A549 (cell line): ENCODE measurements at regions not wholly inside any gene's neighbourhood (a gene's known extent, or its start where the extent isn't known, plus 50 kb on each side); places are given as distances from the start of the nearest gene placed in this dataset.

Experiments
- ATAC-seq, 2 experiments: fragments of 200-7000 bp in 1 of 2; fragments of >200 bp in 1 of 2; cut with Nextera tagmentation in 1 of 2; cut with Tn5 transposase in 1 of 2; 3 replicates each; pipeline versions ENCODE4 v1.8.0 to v1.9.1; 2018 to 2020; ENCODE audit warnings: mild to moderate bottlenecking in 1 of 2, moderate library complexity in 1 of 2
- CTCF ChIA-PET: fragments of 300-600 bp; sonication (Branson Sonifier 250); formaldehyde crosslinking; extraction: SDS; loops from one replicate; lab custom pipeline; 2021; ENCODE audit warnings: antibody characterized with exemption, inconsistent platforms; lab: Yijun Ruan, JAX
- POLR2A ChIA-PET: fragments of 350-600 bp; formaldehyde crosslinking; extraction: SDS; loops from one replicate; lab custom pipeline; 2021; ENCODE audit warnings: antibody characterized with exemption, inconsistent platforms; lab: Yijun Ruan, JAX
- DNase-seq, 2 experiments: peaks; one replicate each; pipeline versions ENCODE4 v3.0.0 to v3.0.0-alpha.2; 2011 to 2016; ENCODE audit warnings: low read depth in 1 of 2, low spot score in 1 of 2
- FAIRE-seq: peaks from 2 replicates; lab custom pipeline; 2011; peaks lifted over from hg19 to GRCh38; lab: Jason Lieb, UNC
- H3K27ac ChIP-seq, 2 experiments: fragments of >200 bp; sonication (Bioruptor Twin); formaldehyde crosslinking; 3 replicates each; pipeline ENCODE4 v1.5.1; 2016 to 2017
- H3K4me1 ChIP-seq: fragments of >200 bp; sonication (Bioruptor Twin); formaldehyde crosslinking; 3 replicates; pipeline ENCODE4 v1.6.1; 2016
- H3K4me2 ChIP-seq: fragments of >200 bp; sonication (Bioruptor Twin); formaldehyde crosslinking; 3 replicates; pipeline ENCODE4 v1.6.1; 2016
- H3K4me3 ChIP-seq: fragments of >200 bp; sonication (Bioruptor Twin); formaldehyde crosslinking; 3 replicates; pipeline ENCODE4 v1.5.1; 2016
- H3K9me3 ChIP-seq: fragments of >200 bp; sonication (Bioruptor Twin); formaldehyde crosslinking; 3 replicates; pipeline ENCODE4 v1.6.1; 2016
- BCL3 ChIP-seq: fragments of >200 bp; sonication (Bioruptor Twin); formaldehyde crosslinking; IDR thresholded peaks from 3 replicates; pipeline ENCODE4 v1.6.1; 2016
- BHLHE40 ChIP-seq: IDR thresholded peaks from 2 replicates; pipeline ENCODE4 v1.6.1; 2012; ENCODE audit warnings: low read depth, low read length, inconsistent platforms
- CBX2 ChIP-seq: fragments of 200-600 bp; sonication (generic); IDR thresholded peaks from 2 replicates; pipeline ENCODE4 v1.6.1; 2016; ENCODE audit warnings: low read depth, mild to moderate bottlenecking, borderline replicate concordance
- CBX8 ChIP-seq: fragments of 200-600 bp; sonication (generic); IDR thresholded peaks from 2 replicates; pipeline ENCODE4 v1.6.1; 2016
- CEBPB ChIP-seq, 2 experiments: fragments of >200 bp in 1 of 2; sonication (Bioruptor Twin) in 1 of 2; formaldehyde crosslinking in 1 of 2; IDR thresholded peaks; 2 replicates each; pipeline ENCODE4 v1.6.1; 2012 to 2016
- EHF ChIP-seq: fragments of 250-450 bp; sonication (Bioruptor Pico); IDR thresholded peaks from 2 replicates; pipeline ENCODE4 v1.5.0; 2020; ENCODE audit warnings: mild to moderate bottlenecking
- ESRRA ChIP-seq: fragments of 150-350 bp; IDR thresholded peaks from 2 replicates; pipeline ENCODE4 v1.6.1; 2014; ENCODE audit warnings: mild to moderate bottlenecking, low read length, borderline replicate concordance
- FOXS1 ChIP-seq: fragments of 250-450 bp; sonication (Bioruptor Pico); IDR thresholded peaks from 2 replicates; pipeline ENCODE4 v1.5.0; 2020; ENCODE audit warnings: mild to moderate bottlenecking, moderate library complexity
- HEYL ChIP-seq: fragments of 250-450 bp; sonication (Bioruptor Pico); IDR thresholded peaks from 2 replicates; pipeline ENCODE4 v1.8.0; 2021; ENCODE audit warnings: mild to moderate bottlenecking, moderate library complexity
- HMGXB4 ChIP-seq: fragments of 250-450 bp; sonication (Bioruptor Pico); IDR thresholded peaks from 2 replicates; pipeline ENCODE4 v1.5.0; 2021; ENCODE audit warnings: mild to moderate bottlenecking, moderate library complexity, borderline replicate concordance
- HOXA7 ChIP-seq: fragments of 250-450 bp; sonication (Bioruptor Pico); IDR thresholded peaks from 2 replicates; pipeline ENCODE4 v1.5.0; 2020; ENCODE audit warnings: mild to moderate bottlenecking, moderate library complexity
- HOXB13 ChIP-seq: fragments of 250-450 bp; sonication (Bioruptor Pico); IDR thresholded peaks from 2 replicates; pipeline ENCODE4 v1.5.0; 2020; ENCODE audit warnings: low read depth, mild to moderate bottlenecking, moderate library complexity
- KDM1A ChIP-seq: fragments of 200-600 bp; sonication (generic); IDR thresholded peaks from 2 replicates; pipeline ENCODE4 v1.6.1; 2016; ENCODE audit warnings: low read depth, mild to moderate bottlenecking
- MAZ ChIP-seq: fragments of 150-350 bp; IDR thresholded peaks from 2 replicates; pipeline ENCODE4 v1.6.1; 2014; ENCODE audit warnings: antibody characterized with exemption, low read depth, low read length, borderline replicate concordance
- NPAS2 ChIP-seq: fragments of 250-450 bp; sonication (Bioruptor Pico); IDR thresholded peaks from 2 replicates; pipeline ENCODE4 v1.8.0; 2022; ENCODE audit warnings: mild to moderate bottlenecking, moderate library complexity, borderline replicate concordance
- NR3C1 ChIP-seq: fragments of >200 bp; sonication (Bioruptor Twin); formaldehyde crosslinking; IDR thresholded peaks from 3 replicates; pipeline ENCODE4 v1.6.1; 2017
- PBX3 ChIP-seq: IDR thresholded peaks from 2 replicates; pipeline ENCODE4 v1.6.1; 2012
- PHF8 ChIP-seq: fragments of 200-600 bp; sonication (generic); IDR thresholded peaks from 2 replicates; pipeline ENCODE4 v1.6.1; 2016; ENCODE audit warnings: low read depth, mild to moderate bottlenecking, antibody characterized with exemption, moderate library complexity, borderline replicate concordance
- RCOR1 ChIP-seq: fragments of 150-350 bp; IDR thresholded peaks from 2 replicates; pipeline ENCODE4 v1.6.1; 2014; ENCODE audit warnings: antibody characterized with exemption, low read length, low read depth
- RFX5 ChIP-seq: fragments of 450-650 bp; IDR thresholded peaks from 2 replicates; pipeline ENCODE4 v1.7.1; 2014; ENCODE audit warnings: antibody characterized with exemption, mild to moderate bottlenecking, moderate library complexity
- RNF2 ChIP-seq: fragments of 200-600 bp; sonication (generic); IDR thresholded peaks from 2 replicates; pipeline ENCODE4 v1.6.1; 2016; ENCODE audit warnings: low read depth, mild to moderate bottlenecking, antibody characterized with exemption, moderate library complexity, borderline replicate concordance
- SMC3 ChIP-seq: fragments of >200 bp; sonication (Bioruptor Twin); formaldehyde crosslinking; IDR thresholded peaks from 3 replicates; pipeline ENCODE4 v1.6.1; 2018; ENCODE audit warnings: inconsistent platforms
- TFCP2L1 ChIP-seq: fragments of 250-450 bp; sonication (Bioruptor Pico); IDR thresholded peaks from 2 replicates; pipeline ENCODE4 v1.5.0; 2021; ENCODE audit warnings: mild to moderate bottlenecking
- ZC3H11A ChIP-seq: fragments of 450-650 bp; IDR thresholded peaks from 2 replicates; pipeline ENCODE4 v1.6.1; 2014; ENCODE audit warnings: antibody characterized with exemption, mild to moderate bottlenecking
- ZFP36 ChIP-seq: fragments of 450-650 bp; IDR thresholded peaks from 2 replicates; pipeline ENCODE4 v1.6.1; 2014; ENCODE audit warnings: borderline replicate concordance; ENCODE audit not compliant: partially characterized antibody
- WGBS: methylation state at CpG from one replicate; pipeline ENCODE4 v1.1.6; 2017; ENCODE audit errors: missing lambda C conversion rate; 5-methylcytosine and 5-hydroxymethylcytosine counted together

GRCh38 chr18:79620576-79621165 is 58.9 kb upstream of the CTDP1 start:
- Histone ChIP-seq H3K4me3 (no peak overlapping the region), H3K4me2 (no peak overlapping the region), H3K9me3 (no peaks in the 10 kb centered on the region), H3K4me1 (no peaks in the 10 kb centered on the region), H3K27ac (no peak overlapping the region)
- WGBS, result 36% methylated on average over 20 of the region's 20 CpGs
- POLR2A ChIA-PET, result no interaction called here
- no peak for TF ChIP-seq ZFP36
- DNase-seq (no peak), ATAC-seq (no peak), FAIRE-seq (no peak)
- CTCF ChIA-PET, result no interaction called here

GRCh38 chr18:79621501-79621900 is 58.1 kb upstream of the CTDP1 start:
- no peak for TF ChIP-seq HMGXB4 (CRISPR knock-in tag)
- no peak for TF ChIP-seq ZC3H11A
- no peak for TF ChIP-seq HEYL (CRISPR knock-in tag)
- no peak for TF ChIP-seq CBX8
- no peak for TF ChIP-seq NPAS2 (CRISPR knock-in tag)
- no peak for TF ChIP-seq ZFP36
- TF ChIP-seq PHF8, result no peak
- H3K27ac ChIP-seq, result no peak overlapping the region
- DNase-seq (no peak), ATAC-seq (no peak), FAIRE-seq (no peak)
- POLR2A ChIA-PET, result no interaction called here
- H3K9me3 ChIP-seq, result no peaks in the 10 kb centered on the region
- no peak overlapping the region for H3K4me2 ChIP-seq
- H3K4me1 ChIP-seq, result no peaks in the 10 kb centered on the region
- CTCF ChIA-PET, result no interaction called here
- no peak overlapping the region for H3K4me3 ChIP-seq
- WGBS, result 53% methylated on average over 11 of the region's 14 CpGs

GRCh38 chr18:79622004-79622403 is 57.6 kb upstream of the CTDP1 start:
- H3K27ac ChIP-seq, result no peak overlapping the region
- no peak overlapping the region for H3K4me3 ChIP-seq
- ATAC-seq, result no peak
- CTCF ChIA-PET, result no interaction called here
- no peak for FAIRE-seq
- no peak overlapping the region for H3K4me2 ChIP-seq
- TF ChIP-seq RFX5, result no peak
- DNase-seq, result no peak
- H3K4me1 ChIP-seq, result no peaks in the 10 kb centered on the region
- POLR2A ChIA-PET, result no interaction called here
- H3K9me3 ChIP-seq, result no peaks in the 10 kb centered on the region
- 53% methylated on average over 4 of the region's 4 CpGs for WGBS

GRCh38 chr18:79624356-79625170 is 55.0 kb upstream of the CTDP1 start:
- 65% methylated on average over 8 of the region's 8 CpGs for WGBS
- FAIRE-seq (no peak), ATAC-seq (no peak), DNase-seq (no peak)
- ChIA-PET CTCF (interaction anchor here (0.7 to 1.0 kb wide), 2 partner anchors 20 to 246 kb away, joined by 3 read pairs; no protein-coding TSS in a partner anchor), POLR2A (no interaction called here)
- no peak overlapping the region for H3K4me2 ChIP-seq
- no peak for TF ChIP-seq CBX2
- TF ChIP-seq CEBPB (IDR thresholded peaks at IDR 0.05), result no peak
- no peak for TF ChIP-seq NR3C1
- no peak for TF ChIP-seq FOXS1
- TF ChIP-seq ESRRA, result no peak
- TF ChIP-seq RCOR1, result no peak
- no peak for TF ChIP-seq HOXA7 (CRISPR knock-in tag)
- TF ChIP-seq EHF (CRISPR knock-in tag), result no peak
- no peak for TF ChIP-seq KDM1A
- TF ChIP-seq SMC3, result no peak
- TF ChIP-seq BCL3, result no peak
- no peak for TF ChIP-seq RNF2
- TF ChIP-seq MAZ, result no peak
- no peak for TF ChIP-seq TFCP2L1
- TF ChIP-seq BHLHE40, result no peak
- no peak for TF ChIP-seq PBX3
- no peak for TF ChIP-seq HOXB13
- no peak overlapping the region for H3K27ac ChIP-seq
- no peaks in the 10 kb centered on the region for H3K9me3 ChIP-seq
- no peaks in the 10 kb centered on the region for H3K4me1 ChIP-seq
- no peak overlapping the region for H3K4me3 ChIP-seq
